HG03521 (cell line): ENCODE measurements at regions not wholly inside any gene's neighbourhood (a gene's known extent, or its start where the extent isn't known, plus 50 kb on each side); places are given as distances from the start of the nearest gene placed in this dataset.
"Not testable (repeated sequence)": the region's sequence is repeated elsewhere in the genome, so short reads cannot be mapped to it uniquely, and the experiment has no call there.

Experiments
- ATAC-seq: cut with Tn5 transposase; IDR thresholded peaks from one replicate; pipeline ENCODE4 v1.9.1; 2021; ENCODE audit warnings: mild to moderate bottlenecking, moderate library complexity; ENCODE audit not compliant: unreplicated experiment

- not testable (repeated sequence) for ATAC-seq
Observed at GRCh38 chr22:22774762-22775161, 112.9 kb upstream of the IGLL5 start.

GRCh38 chr22:22776121-22776520 lies 111.5 kb upstream of the IGLL5 start:
- no peak for ATAC-seq

- no peak for ATAC-seq
Observed at GRCh38 chr22:22779213-22779612, 108.4 kb upstream of the IGLL5 start.

- ATAC-seq: no peak
Observed at GRCh38 chr22:22783575-22783974, 104.0 kb upstream of the IGLL5 start.

GRCh38 chr22:22784249-22785039 lies 103.2 kb upstream of the IGLL5 start:
- ATAC-seq: no peak

- ATAC-seq: no peak
Observed at GRCh38 chr22:22785316-22786065, 102.1 kb upstream of the IGLL5 start.

- no peak for ATAC-seq
Observed at GRCh38 chr22:22786301-22787115, 101.1 kb upstream of the IGLL5 start.

GRCh38 chr22:22787151-22787550 lies 100.5 kb upstream of the IGLL5 start:
- no peak for ATAC-seq

GRCh38 chr22:22787786-22788459 lies 99.7 kb upstream of the IGLL5 start:
- no peak for ATAC-seq

- ATAC-seq: no peak
Observed at GRCh38 chr22:22788460-22789037, 99.1 kb upstream of the IGLL5 start.

- ATAC-seq: no peak
Observed at GRCh38 chr22:22789233-22789921, 98.2 kb upstream of the IGLL5 start.

- no peak for ATAC-seq
Observed at GRCh38 chr22:22789922-22790845, 97.4 kb upstream of the IGLL5 start.

- ATAC-seq: no peak
Observed at GRCh38 chr22:22791438-22792181, 96.0 kb upstream of the IGLL5 start.

- ATAC-seq: not testable (repeated sequence)
Observed at GRCh38 chr22:22792205-22792786, 95.3 kb upstream of the IGLL5 start.

- not testable (repeated sequence) for ATAC-seq
Observed at GRCh38 chr22:22795639-22796038, 92.0 kb upstream of the IGLL5 start.

- no peak for ATAC-seq
Observed at GRCh38 chr22:22796724-22797123, 90.9 kb upstream of the IGLL5 start.

GRCh38 chr22:22798232-22798616 lies 89.4 kb upstream of the IGLL5 start:
- ATAC-seq: no peak

GRCh38 chr22:22798716-22799115 lies 88.9 kb upstream of the IGLL5 start:
- no peak for ATAC-seq
